A549 (cell line): ENCODE measurements at regions not wholly inside any gene's neighbourhood (a gene's known extent, or its start where the extent isn't known, plus 50 kb on each side); places are given as distances from the start of the nearest gene placed in this dataset.

ENCODE experiments used
- ATAC-seq, 2 experiments: fragments of 200-7000 bp in 1 of 2; fragments of >200 bp in 1 of 2; cut with Nextera tagmentation in 1 of 2; cut with Tn5 transposase in 1 of 2; 3 replicates each; pipeline versions ENCODE4 v1.8.0 to v1.9.1; 2018 to 2020; ENCODE audit warnings: mild to moderate bottlenecking in 1 of 2, moderate library complexity in 1 of 2
- CTCF ChIA-PET: fragments of 300-600 bp; sonication (Branson Sonifier 250); formaldehyde crosslinking; extraction: SDS; loops from one replicate; lab custom pipeline; 2021; ENCODE audit warnings: antibody characterized with exemption, inconsistent platforms; lab: Yijun Ruan, JAX
- POLR2A ChIA-PET: fragments of 350-600 bp; formaldehyde crosslinking; extraction: SDS; loops from one replicate; lab custom pipeline; 2021; ENCODE audit warnings: antibody characterized with exemption, inconsistent platforms; lab: Yijun Ruan, JAX
- DNase-seq, 2 experiments: peaks; one replicate each; pipeline versions ENCODE4 v3.0.0 to v3.0.0-alpha.2; 2011 to 2016; ENCODE audit warnings: low read depth in 1 of 2, low spot score in 1 of 2
- FAIRE-seq: peaks from 2 replicates; lab custom pipeline; 2011; peaks lifted over from hg19 to GRCh38; lab: Jason Lieb, UNC
- H3K27ac ChIP-seq, 2 experiments: fragments of >200 bp; sonication (Bioruptor Twin); formaldehyde crosslinking; 3 replicates each; pipeline ENCODE4 v1.5.1; 2016 to 2017
- H3K4me1 ChIP-seq: fragments of >200 bp; sonication (Bioruptor Twin); formaldehyde crosslinking; 3 replicates; pipeline ENCODE4 v1.6.1; 2016
- H3K4me2 ChIP-seq: fragments of >200 bp; sonication (Bioruptor Twin); formaldehyde crosslinking; 3 replicates; pipeline ENCODE4 v1.6.1; 2016
- H3K4me3 ChIP-seq: fragments of >200 bp; sonication (Bioruptor Twin); formaldehyde crosslinking; 3 replicates; pipeline ENCODE4 v1.5.1; 2016
- H3K9me3 ChIP-seq: fragments of >200 bp; sonication (Bioruptor Twin); formaldehyde crosslinking; 3 replicates; pipeline ENCODE4 v1.6.1; 2016
- ATOH8 ChIP-seq: fragments of 250-450 bp; sonication (Bioruptor Pico); IDR thresholded peaks from 2 replicates; pipeline ENCODE4 v1.5.0; 2020; ENCODE audit warnings: low read depth, mild to moderate bottlenecking, moderate library complexity
- CHD2 ChIP-seq: fragments of 150-350 bp; IDR thresholded peaks from 2 replicates; pipeline ENCODE4 v1.6.1; 2014; ENCODE audit warnings: low read length; ENCODE audit not compliant: partially characterized antibody
- CHD4 ChIP-seq: fragments of 200-600 bp; sonication (generic); IDR thresholded peaks from 2 replicates; pipeline ENCODE4 v1.6.1; 2016; ENCODE audit warnings: antibody characterized with exemption, mild to moderate bottlenecking, borderline replicate concordance
- EHF ChIP-seq: fragments of 250-450 bp; sonication (Bioruptor Pico); IDR thresholded peaks from 2 replicates; pipeline ENCODE4 v1.5.0; 2020; ENCODE audit warnings: mild to moderate bottlenecking
- ELK1 ChIP-seq: fragments of 150-350 bp; IDR thresholded peaks from 2 replicates; pipeline ENCODE4 v1.6.1; 2014; ENCODE audit warnings: low read depth, mild to moderate bottlenecking, low read length
- EP300 ChIP-seq, 2 experiments: fragments of >200 bp; sonication (Bioruptor Twin); formaldehyde crosslinking; IDR thresholded peaks; 2 replicates in 1 of 2; 3 replicates in 1 of 2; pipeline ENCODE4 v1.6.1; 2016 to 2017
- ESRRA ChIP-seq: fragments of 150-350 bp; IDR thresholded peaks from 2 replicates; pipeline ENCODE4 v1.6.1; 2014; ENCODE audit warnings: mild to moderate bottlenecking, low read length, borderline replicate concordance
- FOSL2 ChIP-seq, 2 experiments: fragments of 450-650 bp in 1 of 2; fragments of >200 bp in 1 of 2; sonication (Bioruptor Twin) in 1 of 2; formaldehyde crosslinking; IDR thresholded peaks; 2 replicates each; pipeline versions ENCODE4 v1.5.0 to v1.6.1; 2016 to 2020; ENCODE audit warnings: mild to moderate bottlenecking in 1 of 2, moderate library complexity in 1 of 2
- GATA3 ChIP-seq: IDR thresholded peaks from 2 replicates; pipeline ENCODE4 v1.6.1; 2012; ENCODE audit warnings: borderline replicate concordance
- HEYL ChIP-seq: fragments of 250-450 bp; sonication (Bioruptor Pico); IDR thresholded peaks from 2 replicates; pipeline ENCODE4 v1.8.0; 2021; ENCODE audit warnings: mild to moderate bottlenecking, moderate library complexity
- HOXA7 ChIP-seq: fragments of 250-450 bp; sonication (Bioruptor Pico); IDR thresholded peaks from 2 replicates; pipeline ENCODE4 v1.5.0; 2020; ENCODE audit warnings: mild to moderate bottlenecking, moderate library complexity
- HOXB13 ChIP-seq: fragments of 250-450 bp; sonication (Bioruptor Pico); IDR thresholded peaks from 2 replicates; pipeline ENCODE4 v1.5.0; 2020; ENCODE audit warnings: low read depth, mild to moderate bottlenecking, moderate library complexity
- JUN ChIP-seq, 2 experiments: fragments of >200 bp; sonication (Bioruptor Twin); formaldehyde crosslinking; IDR thresholded peaks; 2 replicates in 1 of 2; 3 replicates in 1 of 2; pipeline ENCODE4 v1.6.1; 2016 to 2017
- JUNB ChIP-seq: fragments of >200 bp; sonication (Bioruptor Twin); formaldehyde crosslinking; IDR thresholded peaks from 2 replicates; pipeline ENCODE4 v1.6.1; 2016
- KDM5A ChIP-seq: fragments of 200-600 bp; sonication (generic); IDR thresholded peaks from 2 replicates; pipeline ENCODE4 v1.6.1; 2016; ENCODE audit warnings: antibody characterized with exemption, mild to moderate bottlenecking
- MAFK ChIP-seq: fragments of 450-650 bp; IDR thresholded peaks from 2 replicates; pipeline ENCODE4 v1.6.1; 2014; ENCODE audit not compliant: partially characterized antibody
- MAZ ChIP-seq: fragments of 150-350 bp; IDR thresholded peaks from 2 replicates; pipeline ENCODE4 v1.6.1; 2014; ENCODE audit warnings: antibody characterized with exemption, low read depth, low read length, borderline replicate concordance
- NFE2L2 ChIP-seq: fragments of 150-350 bp; conservative IDR thresholded peaks from 2 replicates; pipeline ENCODE4 v1.6.1; 2014; ENCODE audit warnings: low read length
- NR3C1 ChIP-seq: fragments of >200 bp; sonication (Bioruptor Twin); formaldehyde crosslinking; IDR thresholded peaks from 3 replicates; pipeline ENCODE4 v1.6.1; 2017
- RAD21 ChIP-seq, 2 experiments: fragments of >200 bp in 1 of 2; sonication (Bioruptor Twin) in 1 of 2; formaldehyde crosslinking in 1 of 2; IDR thresholded peaks in 1 of 2; conservative IDR thresholded peaks in 1 of 2; 2 replicates in 1 of 2; 3 replicates in 1 of 2; pipeline ENCODE4 v1.6.1; 2012 to 2018; ENCODE audit warnings: inconsistent platforms in 1 of 2
- RARB ChIP-seq: fragments of 250-450 bp; sonication (Bioruptor Pico); IDR thresholded peaks from 2 replicates; pipeline ENCODE4 v1.8.0; 2021; ENCODE audit warnings: mild to moderate bottlenecking, moderate library complexity
- RNF2 ChIP-seq: fragments of 200-600 bp; sonication (generic); IDR thresholded peaks from 2 replicates; pipeline ENCODE4 v1.6.1; 2016; ENCODE audit warnings: low read depth, mild to moderate bottlenecking, antibody characterized with exemption, moderate library complexity, borderline replicate concordance
- SMC3 ChIP-seq: fragments of >200 bp; sonication (Bioruptor Twin); formaldehyde crosslinking; IDR thresholded peaks from 3 replicates; pipeline ENCODE4 v1.6.1; 2018; ENCODE audit warnings: inconsistent platforms
- SREBF2 ChIP-seq: fragments of 450-650 bp; IDR thresholded peaks from 2 replicates; pipeline ENCODE4 v1.6.1; 2014; ENCODE audit warnings: mild to moderate bottlenecking, moderate library complexity
- TFCP2L1 ChIP-seq: fragments of 250-450 bp; sonication (Bioruptor Pico); IDR thresholded peaks from 2 replicates; pipeline ENCODE4 v1.5.0; 2021; ENCODE audit warnings: mild to moderate bottlenecking
- ZC3H11A ChIP-seq: fragments of 450-650 bp; IDR thresholded peaks from 2 replicates; pipeline ENCODE4 v1.6.1; 2014; ENCODE audit warnings: antibody characterized with exemption, mild to moderate bottlenecking
- WGBS: methylation state at CpG from one replicate; pipeline ENCODE4 v1.1.6; 2017; ENCODE audit errors: missing lambda C conversion rate; 5-methylcytosine and 5-hydroxymethylcytosine counted together

- TF ChIP-seq RAD21 (conservative IDR thresholded peaks at IDR 0.05 in 1 of 2, IDR thresholded peaks at IDR 0.05 in 1 of 2), result peak in 1 of 2 experiments; percentile 37; a peak in 2 of 5 replicates
- no peak for TF ChIP-seq HEYL
These were observed 566.4 kb downstream of the METTL15 start (continued) for GRCh38 chr11:28674433-28675103.

- H3K4me1 ChIP-seq, result no peaks in the 10 kb centered on the region
- CTCF ChIA-PET, result no interaction called here
- no peak for FAIRE-seq
- WGBS, result 84% methylated on average over 11 of the region's 11 CpGs
- TF ChIP-seq FOSL2 (IDR thresholded peaks at IDR 0.05) (no peak), FOSL2 (CRISPR knock-in tag; IDR thresholded peaks at IDR 0.05) (peak; percentile 75), TFCP2L1 (no peak), MAFK (peak; percentile 97), NFE2L2 (peak; percentile 57; the same call in 1 of the 2 replicates), KDM5A (no peak), JUN (IDR thresholded peaks at IDR 0.05) (no peak), ELK1 (no peak)
- TF ChIP-seq, all 56 proteins: peak for 3
- peak overlapping the region in 1 of 2 experiments; percentile 17; a peak in 2 of 6 replicates for H3K27ac ChIP-seq
- H3K4me3 ChIP-seq, result no peak overlapping the region
- H3K4me2 ChIP-seq, result no peak overlapping the region
- ATAC-seq (no peak), DNase-seq (no peak)
- POLR2A ChIA-PET, result no interaction called here
- H3K9me3 ChIP-seq, result no peaks in the 10 kb centered on the region
These were observed 565.7 kb downstream of the METTL15 start for GRCh38 chr11:28673691-28674432.

GRCh38 chr11:28671274-28671673 lies 563.1 kb downstream of the METTL15 start:
- FAIRE-seq (no peak), DNase-seq (no peak), ATAC-seq (no peak)
- 89% methylated on average over 4 of the region's 4 CpGs for WGBS
- ChIA-PET CTCF (no interaction called here), POLR2A (no interaction called here)
- no peak overlapping the region for H3K27ac ChIP-seq
- no peak for TF ChIP-seq ESRRA
- no peak for TF ChIP-seq RNF2
- TF ChIP-seq SMC3, result no peak
- TF ChIP-seq GATA3, result no peak
- no peak for TF ChIP-seq EP300 (IDR thresholded peaks at IDR 0.05)
- no peak for TF ChIP-seq JUNB
- TF ChIP-seq RARB (CRISPR knock-in tag), result no peak
- TF ChIP-seq HOXA7 (CRISPR knock-in tag), result no peak
- no peak for TF ChIP-seq NR3C1
- TF ChIP-seq CHD4, result no peak
- no peaks in the 10 kb centered on the region for H3K4me1 ChIP-seq
- H3K4me2 ChIP-seq, result no peak overlapping the region
- H3K9me3 ChIP-seq, result no peaks in the 10 kb centered on the region
- no peak overlapping the region for H3K4me3 ChIP-seq

GRCh38 chr11:28666632-28667031 lies 558.4 kb downstream of the METTL15 start:
- no peak overlapping the region for H3K4me3 ChIP-seq
- ATAC-seq (no peak), DNase-seq (no peak), FAIRE-seq (no peak)
- H3K27ac ChIP-seq, result no peak overlapping the region
- H3K4me2 ChIP-seq, result no peak overlapping the region
- POLR2A ChIA-PET, result no interaction called here
- 89% methylated on average over 6 of the region's 6 CpGs for WGBS
- TF ChIP-seq JUNB (no peak), MAZ (no peak), SREBF2 (no peak), ESRRA (no peak), CHD2 (no peak), ZC3H11A (no peak), EHF (CRISPR knock-in tag) (no peak), TFCP2L1 (no peak), HOXB13 (CRISPR knock-in tag) (no peak), ATOH8 (no peak), SMC3 (no peak), HEYL (no peak)
- H3K4me1 ChIP-seq, result no peaks in the 10 kb centered on the region
- no peaks in the 10 kb centered on the region for H3K9me3 ChIP-seq
- CTCF ChIA-PET, result no interaction called here
